ES-I3 (cell line): ENCODE measurements at regions not wholly inside any gene's neighbourhood (a gene's known extent, or its start where the extent isn't known, plus 50 kb on each side); places are given as distances from the start of the nearest gene placed in this dataset.

Experiments
- H3K36me3 ChIP-seq: 2 replicates; pipeline ENCODE4 v1.6.1; 2013; ENCODE audit warnings: mild to moderate bottlenecking, low read length, control low read depth, moderate library complexity; ENCODE audit not compliant: insufficient read depth
- H3K4me1 ChIP-seq: 2 replicates; pipeline ENCODE4 v1.6.1; 2013; ENCODE audit warnings: mild to moderate bottlenecking, control low read depth, low read length; ENCODE audit not compliant: insufficient read depth
- H3K9ac ChIP-seq: 2 replicates; pipeline ENCODE4 v1.6.1; 2013; ENCODE audit warnings: low read depth, mild to moderate bottlenecking, low read length, moderate library complexity
- H3K9me3 ChIP-seq: 2 replicates; pipeline ENCODE4 v1.6.1; 2013; ENCODE audit warnings: mild to moderate bottlenecking, low read length, moderate library complexity; ENCODE audit not compliant: control insufficient read depth, insufficient read depth

DNA sequence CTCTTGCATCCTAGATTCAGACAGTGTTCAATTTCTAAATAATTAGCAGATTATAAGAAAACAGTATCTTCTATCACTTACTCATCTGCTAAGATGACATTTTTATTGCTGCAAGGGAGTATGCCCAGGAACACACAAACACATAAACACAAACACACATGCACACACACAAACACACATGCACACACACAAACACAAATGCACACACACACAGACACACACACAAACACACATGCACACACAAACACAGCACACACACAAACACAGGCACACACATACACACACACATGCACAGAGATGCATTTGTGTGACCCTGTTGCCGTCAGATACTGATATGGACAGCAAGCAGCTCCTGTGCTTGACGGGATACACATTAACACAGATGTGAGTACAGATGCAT lies 612.9 kb downstream of the IRX1 start:
- H3K4me1 ChIP-seq, result peaks cover 29% of the 10 kb centered on the region
- no peaks in the 10 kb centered on the region for H3K9me3 ChIP-seq
- no peaks in the 10 kb centered on the region for H3K36me3 ChIP-seq
- no peak overlapping the region for H3K9ac ChIP-seq

DNA sequence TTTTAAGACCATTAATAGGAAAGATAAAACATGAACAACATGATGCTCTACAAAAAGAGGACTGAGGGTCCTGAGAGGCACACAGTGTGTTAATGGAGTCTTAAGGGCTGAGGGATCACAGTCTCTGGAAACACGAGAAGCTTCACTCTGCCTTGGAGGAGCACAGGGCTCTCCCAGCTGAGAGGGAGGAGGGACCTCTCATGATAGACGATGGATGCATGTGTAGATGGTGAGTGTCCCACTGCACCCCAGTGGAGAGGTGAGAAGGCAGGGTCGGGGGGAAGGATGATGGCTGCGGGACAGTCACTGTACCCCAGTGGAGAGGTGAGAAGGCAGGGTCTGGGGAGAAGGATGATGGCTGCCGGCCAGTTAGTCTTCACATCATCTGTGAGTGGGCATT lies 613.4 kb downstream of the IRX1 start:
- Histone ChIP-seq H3K9ac (no peak overlapping the region), H3K36me3 (no peaks in the 10 kb centered on the region), H3K9me3 (no peaks in the 10 kb centered on the region), H3K4me1 (peaks cover 34% of the 10 kb centered on the region)

DNA sequence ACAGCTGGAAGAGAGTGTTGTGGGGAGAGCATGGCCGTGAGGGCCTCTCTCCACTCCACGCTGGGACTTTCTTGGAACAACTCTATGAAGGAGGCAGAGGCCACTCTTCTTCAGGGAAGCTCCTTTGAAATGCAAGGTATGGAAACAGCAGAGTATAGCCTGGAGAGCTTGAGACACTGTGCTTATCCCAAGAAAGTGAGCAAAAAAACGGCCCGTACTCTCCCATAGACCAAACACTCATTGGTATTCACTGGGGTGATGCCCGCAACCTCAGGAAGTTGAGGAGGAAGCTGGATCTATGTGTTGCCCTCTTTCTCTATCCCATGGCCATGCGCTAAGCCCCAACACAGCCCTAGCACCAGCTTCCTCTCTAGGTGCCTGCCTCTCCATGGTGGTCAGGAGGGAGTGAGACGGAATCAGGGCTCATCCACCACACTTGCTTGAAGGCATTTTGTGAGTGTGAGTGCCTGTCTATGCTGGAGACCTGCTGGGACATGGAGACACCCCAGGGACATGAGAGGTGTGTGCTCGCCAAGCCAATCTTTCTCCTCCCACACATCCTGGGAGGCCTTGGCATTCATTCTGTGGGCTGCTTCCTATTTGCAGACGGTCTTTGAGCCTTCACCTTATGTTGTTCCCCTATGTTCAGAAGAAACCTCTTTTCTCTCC lies 616.6 kb downstream of the IRX1 start:
- Histone ChIP-seq H3K36me3 (no peaks in the 10 kb centered on the region), H3K9ac (no peak overlapping the region), H3K9me3 (no peaks in the 10 kb centered on the region), H3K4me1 (peaks cover 18% of the 10 kb centered on the region)

DNA sequence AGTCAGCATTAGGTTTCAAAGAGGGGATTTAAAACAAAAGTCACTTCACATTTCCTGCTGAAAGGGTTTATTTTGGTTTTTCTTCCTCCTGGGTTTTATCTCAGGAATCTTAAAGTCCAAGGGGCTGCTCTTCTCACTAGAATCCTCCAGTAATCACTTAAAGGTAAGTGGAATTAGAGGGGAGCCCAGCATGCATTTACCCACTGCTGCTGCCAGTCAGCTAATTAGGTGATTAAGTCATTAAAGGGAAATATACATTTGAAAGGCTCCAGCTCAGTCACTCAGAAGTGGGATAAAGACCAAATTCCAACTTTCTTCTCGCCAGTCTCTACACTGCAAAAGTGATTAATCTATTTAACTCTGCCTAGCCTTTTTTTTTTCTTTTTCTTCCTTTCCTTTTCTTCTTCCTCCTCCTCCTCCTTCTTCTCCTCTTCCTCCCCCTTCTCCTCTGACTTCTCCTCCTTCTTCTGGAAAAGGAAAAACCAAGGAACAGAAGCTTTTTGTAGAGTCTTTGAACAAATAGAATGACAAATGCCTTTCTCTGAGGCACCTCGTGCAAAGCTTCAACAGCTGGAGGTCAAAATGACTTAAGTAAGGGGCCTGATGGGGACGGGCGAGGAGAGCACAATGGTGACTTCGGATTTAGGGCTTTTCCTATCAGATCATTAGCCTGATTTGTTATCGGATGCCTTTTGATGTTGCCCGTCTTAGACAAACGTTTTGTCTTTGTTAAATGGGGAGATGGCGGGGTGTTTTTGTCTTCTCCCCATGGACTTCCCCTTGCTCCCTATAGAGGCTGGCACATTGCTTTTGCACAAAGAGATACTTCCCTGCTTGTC lies 617.6 kb downstream of the IRX1 start:
- Histone ChIP-seq H3K4me1 (peaks cover 17% of the 10 kb centered on the region; the same call in 1 of the 2 replicates), H3K36me3 (no peaks in the 10 kb centered on the region), H3K9me3 (no peaks in the 10 kb centered on the region), H3K9ac (no peak overlapping the region; the same call in 1 of the 2 replicates)

DNA sequence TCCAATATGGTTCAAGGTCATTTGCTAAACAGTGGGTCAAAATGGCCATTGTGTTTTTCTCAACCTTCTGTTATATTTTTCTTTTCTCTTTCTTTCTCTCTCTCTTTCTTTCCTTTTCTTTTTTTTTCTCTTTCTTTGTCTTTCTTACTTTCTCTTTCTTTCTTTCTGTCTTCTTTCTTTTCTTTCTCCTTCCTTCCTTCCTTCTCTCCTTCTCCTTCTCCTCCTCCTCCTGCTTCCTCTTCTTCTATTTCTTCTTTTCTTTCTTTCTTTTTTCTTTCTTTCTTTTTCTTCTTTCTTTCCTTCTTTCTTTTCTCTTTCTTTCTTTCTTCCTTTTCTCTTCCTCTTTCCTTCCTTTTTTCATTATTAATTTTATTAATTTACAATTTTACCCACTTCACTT lies 619.5 kb downstream of the IRX1 start:
- Histone ChIP-seq H3K4me1 (peaks cover 17% of the 10 kb centered on the region; the same call in 1 of the 2 replicates), H3K9ac (no peak overlapping the region), H3K9me3 (no peaks in the 10 kb centered on the region), H3K36me3 (no peaks in the 10 kb centered on the region)

DNA sequence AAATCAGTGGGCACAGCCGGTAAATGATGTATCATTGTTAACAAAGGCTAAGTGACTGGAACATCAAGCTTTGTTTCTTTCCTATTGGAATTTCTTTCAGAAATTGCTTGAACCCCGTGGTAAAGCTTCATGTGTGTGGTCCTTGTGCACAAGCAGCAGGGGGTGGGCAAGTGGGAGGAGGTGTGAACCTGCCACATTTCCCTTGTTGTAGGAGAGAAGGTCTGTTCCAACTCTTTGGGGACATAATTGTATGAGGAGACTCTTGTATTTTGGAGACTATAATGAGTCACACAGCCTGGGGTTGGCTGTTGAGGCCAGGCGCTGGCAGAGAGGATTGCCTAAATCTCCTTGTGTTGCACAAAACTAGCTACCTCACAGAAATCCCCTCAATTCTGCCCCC lies 620.5 kb downstream of the IRX1 start:
- no peak overlapping the region for H3K9ac ChIP-seq
- H3K36me3 ChIP-seq, result no peaks in the 10 kb centered on the region
- no peaks in the 10 kb centered on the region for H3K9me3 ChIP-seq
- H3K4me1 ChIP-seq, result peaks cover 17% of the 10 kb centered on the region; the same call in 1 of the 2 replicates

DNA sequence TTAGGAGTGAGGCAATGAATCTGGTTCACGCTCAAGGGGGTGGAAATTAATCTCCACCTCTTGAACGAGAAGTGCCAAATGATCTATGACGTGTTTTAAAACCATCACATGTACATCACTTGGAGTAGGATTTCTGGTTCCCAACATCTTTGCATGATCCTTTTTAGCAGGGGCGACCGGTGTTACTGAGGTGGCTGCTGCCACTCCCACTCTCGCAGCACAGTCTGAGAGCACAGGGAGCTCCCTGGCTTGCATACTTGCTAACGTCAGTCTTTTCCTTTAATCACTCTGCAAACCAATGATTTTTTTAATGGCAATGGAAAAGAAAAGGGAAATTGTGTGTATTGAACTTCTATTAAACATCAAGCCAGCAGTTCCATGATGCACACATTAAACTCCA lies 624.4 kb downstream of the IRX1 start:
- Histone ChIP-seq H3K36me3 (no peaks in the 10 kb centered on the region), H3K9me3 (no peaks in the 10 kb centered on the region), H3K9ac (no peak overlapping the region), H3K4me1 (no peaks in the 10 kb centered on the region)

DNA sequence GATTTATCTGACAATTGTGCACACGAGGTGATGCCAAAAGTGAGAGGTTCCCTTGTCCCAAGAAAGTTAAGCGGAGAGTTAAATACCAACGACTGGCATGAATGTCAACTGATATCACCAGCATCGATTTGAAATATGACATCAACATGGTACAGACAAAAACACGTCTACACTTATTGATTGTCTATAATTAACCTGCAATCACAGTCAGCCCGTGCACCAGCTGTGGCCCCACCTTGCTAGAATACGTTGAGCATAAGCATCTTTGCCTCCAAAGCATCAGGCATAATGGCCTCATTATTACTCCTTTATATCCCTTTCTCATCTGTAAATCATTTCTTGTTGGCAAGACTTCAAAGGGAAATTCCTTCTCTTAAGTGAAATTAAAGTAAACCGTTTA lies 625.4 kb downstream of the IRX1 start:
- Histone ChIP-seq H3K9ac (no peak overlapping the region), H3K9me3 (no peaks in the 10 kb centered on the region), H3K36me3 (no peaks in the 10 kb centered on the region), H3K4me1 (no peaks in the 10 kb centered on the region)

DNA sequence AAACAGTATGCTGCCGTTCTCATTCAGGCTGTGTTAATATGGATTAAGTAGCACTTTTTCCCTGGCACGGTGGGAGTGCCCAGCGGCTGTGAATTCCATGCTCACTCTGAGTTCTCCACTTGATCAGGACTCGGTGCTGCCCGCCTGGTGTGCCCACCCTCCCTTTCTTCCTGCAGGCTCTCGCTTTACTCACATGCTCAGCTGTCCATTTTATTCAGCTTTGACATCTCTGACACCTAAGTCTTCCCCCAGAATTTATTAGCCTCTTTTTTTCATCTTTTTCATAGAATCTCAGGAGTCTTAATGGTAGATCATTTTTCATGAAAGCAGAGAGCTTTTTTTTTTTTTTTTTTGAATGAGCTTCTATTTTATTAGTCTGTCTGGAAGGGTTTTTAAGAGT lies 626.5 kb downstream of the IRX1 start:
- no peaks in the 10 kb centered on the region for H3K9me3 ChIP-seq
- no peaks in the 10 kb centered on the region for H3K4me1 ChIP-seq
- no peaks in the 10 kb centered on the region for H3K36me3 ChIP-seq
- H3K9ac ChIP-seq, result no peak overlapping the region

DNA sequence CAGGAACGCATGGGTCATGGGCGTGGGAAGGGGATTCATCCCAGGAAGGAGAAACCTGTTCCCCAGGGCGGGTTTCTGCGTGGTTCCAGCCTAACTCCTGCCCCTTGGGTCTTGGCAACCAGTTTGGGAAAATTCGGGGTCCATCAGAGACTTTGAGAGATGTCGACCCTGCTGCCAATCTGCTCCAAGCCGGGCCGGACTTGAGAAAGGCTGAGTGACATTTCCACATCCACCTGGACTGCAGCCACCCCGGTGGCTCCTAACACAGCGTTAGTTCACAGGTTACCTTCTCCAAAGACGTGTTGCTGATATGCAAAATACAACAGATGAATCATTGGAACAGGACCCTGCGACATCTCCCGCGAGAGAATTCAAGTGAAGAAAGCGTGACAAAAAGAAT lies 627.2 kb downstream of the IRX1 start:
- Histone ChIP-seq H3K9ac (no peak overlapping the region), H3K9me3 (no peaks in the 10 kb centered on the region), H3K36me3 (no peaks in the 10 kb centered on the region), H3K4me1 (no peaks in the 10 kb centered on the region)

DNA sequence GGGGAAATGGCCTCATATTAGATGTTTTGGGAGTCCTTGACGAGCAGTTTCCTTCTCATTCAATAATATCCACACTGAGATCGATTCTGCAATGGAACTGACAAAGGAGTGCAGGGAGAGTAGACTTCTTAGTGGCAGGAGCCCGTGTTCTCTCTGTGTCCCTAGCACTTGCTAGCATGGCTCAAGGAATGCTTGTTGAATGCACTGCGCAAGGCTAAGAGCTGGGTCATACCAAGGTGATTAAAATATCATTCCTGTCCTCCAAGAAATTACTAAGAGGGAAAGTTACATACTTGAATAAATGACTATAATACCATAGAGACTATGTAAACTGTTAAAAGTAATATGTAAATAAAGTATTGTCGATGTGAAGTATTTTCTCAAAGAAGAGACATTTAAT lies 630.1 kb downstream of the IRX1 start:
- Histone ChIP-seq H3K4me1 (no peaks in the 10 kb centered on the region), H3K9me3 (no peaks in the 10 kb centered on the region), H3K36me3 (no peaks in the 10 kb centered on the region)

DNA sequence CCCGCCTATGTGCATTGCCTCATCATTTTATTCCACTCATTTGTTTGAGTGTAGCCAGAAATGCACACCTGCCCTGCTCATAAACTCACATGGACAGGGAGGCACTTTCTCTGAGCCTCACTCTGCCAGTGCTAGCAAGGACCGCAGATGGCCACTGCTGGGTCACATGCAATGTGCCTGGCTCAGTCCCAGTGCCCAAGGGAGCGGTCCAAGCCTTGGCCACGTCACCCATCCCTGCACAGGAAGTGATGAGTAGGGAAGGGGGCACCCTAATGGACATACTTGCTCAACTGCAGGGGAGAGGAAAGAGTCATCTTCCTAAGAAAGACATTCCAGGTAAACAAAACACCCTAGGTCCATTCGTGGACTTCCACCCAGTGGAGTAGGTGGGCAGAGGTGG lies 630.9 kb downstream of the IRX1 start:
- Histone ChIP-seq H3K9me3 (no peaks in the 10 kb centered on the region), H3K36me3 (no peaks in the 10 kb centered on the region), H3K9ac (no peak overlapping the region), H3K4me1 (peaks cover 5% of the 10 kb centered on the region)

More for the DNA sequence above, 630.1 kb downstream of the IRX1 start:
- H3K9ac ChIP-seq, result no peak overlapping the region

DNA sequence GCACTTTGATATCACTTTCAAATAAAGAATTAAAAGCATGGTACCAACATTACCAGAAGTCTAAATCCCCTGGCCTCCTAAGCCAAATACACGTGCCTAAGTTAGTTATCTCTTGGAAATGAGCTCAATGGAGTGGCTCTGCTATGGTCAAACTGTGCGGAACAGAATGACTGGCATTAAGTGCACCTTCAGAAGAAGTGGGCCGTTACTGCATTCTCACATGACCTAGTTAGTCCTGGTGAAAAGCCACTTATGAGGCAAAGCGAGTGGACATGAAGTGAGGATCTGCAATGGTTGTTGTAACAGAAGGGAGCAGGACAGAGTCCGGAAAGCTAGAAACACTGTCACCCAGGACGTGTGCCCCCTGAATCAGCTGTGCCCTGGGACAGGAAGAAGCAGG lies 633.1 kb downstream of the IRX1 start:
- peaks cover 5% of the 10 kb centered on the region for H3K4me1 ChIP-seq
- no peaks in the 10 kb centered on the region for H3K36me3 ChIP-seq
- no peaks in the 10 kb centered on the region for H3K9me3 ChIP-seq
- no peak overlapping the region for H3K9ac ChIP-seq

DNA sequence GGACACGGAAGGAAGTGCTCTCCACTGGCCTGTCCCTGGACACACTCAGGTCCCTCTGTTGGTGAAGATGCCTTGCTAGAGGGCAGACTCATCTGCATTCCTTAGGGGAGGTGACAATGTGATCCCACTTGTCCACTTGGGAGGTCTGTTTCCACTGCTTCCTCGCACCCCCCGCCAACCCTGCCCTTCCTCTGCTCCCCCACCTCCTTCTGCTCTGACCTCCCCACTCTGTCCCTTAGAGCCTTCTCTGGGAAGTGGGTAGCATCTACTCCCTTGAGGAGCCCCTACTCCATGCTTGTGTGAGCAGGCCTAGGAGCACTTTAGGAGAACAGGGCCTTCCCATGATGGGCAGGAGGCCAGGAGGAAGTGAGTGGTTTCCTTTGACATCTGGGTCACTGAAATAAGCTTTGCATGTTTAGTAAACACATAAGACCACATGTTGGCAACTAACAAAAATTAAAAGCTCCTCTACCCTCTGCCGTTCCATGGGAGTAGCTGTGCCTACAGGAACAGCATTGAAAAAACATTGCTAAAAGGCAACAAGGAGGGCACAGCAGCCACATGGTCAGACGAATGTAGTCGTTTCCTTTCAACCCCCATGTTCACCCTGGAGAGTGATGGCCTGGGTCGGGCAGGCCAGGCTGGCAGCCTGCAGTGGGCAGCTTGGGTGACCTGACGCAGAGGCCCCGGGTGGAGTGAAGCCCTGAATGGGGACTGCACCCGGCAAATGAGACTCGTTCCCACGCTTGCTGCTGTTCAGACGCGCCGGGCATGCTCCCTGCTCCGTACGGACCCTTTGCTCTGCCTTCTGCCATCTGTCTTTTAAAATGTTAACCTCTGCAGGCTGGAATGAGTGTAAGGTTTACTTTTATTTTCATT lies 634.0 kb downstream of the IRX1 start:
- H3K9me3 ChIP-seq, result peaks cover 2% of the 10 kb centered on the region
- H3K9ac ChIP-seq, result no peak overlapping the region
- H3K36me3 ChIP-seq, result no peaks in the 10 kb centered on the region
- peaks cover 5% of the 10 kb centered on the region for H3K4me1 ChIP-seq
